HG02571 (cell line): ENCODE measurements at regions not wholly inside any gene's neighbourhood (a gene's known extent, or its start where the extent isn't known, plus 50 kb on each side); places are given as distances from the start of the nearest gene placed in this dataset.

Experiments used
- ATAC-seq: cut with Tn5 transposase; IDR thresholded peaks from one replicate; pipeline ENCODE4 v1.9.1; 2021; ENCODE audit warnings: mild to moderate bottlenecking, moderate library complexity; ENCODE audit not compliant: unreplicated experiment

DNA sequence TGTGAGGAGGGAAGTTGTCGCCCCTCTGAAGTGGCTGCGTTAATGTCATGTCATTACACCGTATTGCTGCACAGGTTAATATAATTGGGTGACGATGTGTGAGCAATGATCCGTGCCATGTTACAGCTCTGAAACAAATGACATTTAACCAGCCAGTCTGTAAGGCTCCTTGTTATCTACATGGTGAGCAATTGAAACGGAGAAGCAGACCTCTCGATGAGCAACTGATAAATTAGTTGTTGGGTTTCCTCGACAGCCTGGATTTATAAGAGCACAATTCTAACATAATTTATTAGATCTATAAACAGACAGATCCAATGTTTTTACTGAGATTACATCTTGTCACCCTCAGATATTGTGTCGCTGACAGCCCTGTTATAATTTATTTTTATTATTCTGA lies 49.9 kb upstream of the MAFB start:
- no peak for ATAC-seq

DNA sequence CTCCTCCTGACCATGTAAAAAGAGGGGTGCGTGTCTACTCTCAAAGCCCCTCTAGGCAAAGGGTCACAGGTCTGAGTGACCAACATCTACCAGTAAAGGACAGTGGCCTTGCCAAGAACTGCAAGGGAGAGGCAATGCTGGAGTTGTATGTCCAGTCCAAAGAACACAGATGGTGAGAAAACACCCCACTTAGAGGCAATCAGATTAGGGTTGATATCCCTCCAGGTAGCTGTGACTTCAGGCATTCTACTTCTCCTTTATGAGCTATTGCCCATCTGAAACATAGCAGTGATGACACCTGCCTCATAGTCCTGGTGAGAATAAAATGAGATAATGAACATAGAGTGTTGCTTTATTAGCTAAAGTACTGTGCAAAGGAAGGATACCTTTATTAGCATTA lies 50.8 kb upstream of the MAFB start:
- no peak for ATAC-seq

DNA sequence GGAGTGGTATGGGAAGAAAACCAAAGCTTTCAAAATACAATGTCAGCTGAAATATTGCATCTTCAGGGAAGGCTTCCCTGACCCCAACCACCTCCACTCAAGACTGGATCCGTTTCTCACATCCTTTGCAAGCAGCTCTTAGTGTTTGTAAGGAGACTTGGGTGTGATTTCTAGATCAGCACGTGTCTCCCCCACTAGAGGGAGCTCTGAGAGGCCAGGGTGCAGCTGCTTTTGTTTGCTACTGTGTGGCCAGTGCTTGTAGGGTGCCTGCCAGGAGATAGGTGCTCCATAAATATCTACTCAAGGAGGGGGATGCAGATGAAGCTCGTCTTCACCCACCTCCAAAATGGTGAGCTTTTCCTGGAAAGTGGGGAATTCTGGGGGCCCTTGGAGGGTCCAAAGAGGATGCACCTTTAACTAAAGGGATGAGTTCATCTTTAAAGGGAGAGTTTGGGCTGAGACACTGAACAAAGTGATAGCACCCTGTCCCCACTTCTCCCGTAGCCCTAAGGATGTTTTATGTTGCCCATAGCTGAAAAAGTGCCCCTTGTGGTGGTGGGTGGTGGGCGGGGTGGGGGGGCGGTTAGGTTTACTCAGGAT lies 52.6 kb upstream of the MAFB start:
- ATAC-seq: no peak

DNA sequence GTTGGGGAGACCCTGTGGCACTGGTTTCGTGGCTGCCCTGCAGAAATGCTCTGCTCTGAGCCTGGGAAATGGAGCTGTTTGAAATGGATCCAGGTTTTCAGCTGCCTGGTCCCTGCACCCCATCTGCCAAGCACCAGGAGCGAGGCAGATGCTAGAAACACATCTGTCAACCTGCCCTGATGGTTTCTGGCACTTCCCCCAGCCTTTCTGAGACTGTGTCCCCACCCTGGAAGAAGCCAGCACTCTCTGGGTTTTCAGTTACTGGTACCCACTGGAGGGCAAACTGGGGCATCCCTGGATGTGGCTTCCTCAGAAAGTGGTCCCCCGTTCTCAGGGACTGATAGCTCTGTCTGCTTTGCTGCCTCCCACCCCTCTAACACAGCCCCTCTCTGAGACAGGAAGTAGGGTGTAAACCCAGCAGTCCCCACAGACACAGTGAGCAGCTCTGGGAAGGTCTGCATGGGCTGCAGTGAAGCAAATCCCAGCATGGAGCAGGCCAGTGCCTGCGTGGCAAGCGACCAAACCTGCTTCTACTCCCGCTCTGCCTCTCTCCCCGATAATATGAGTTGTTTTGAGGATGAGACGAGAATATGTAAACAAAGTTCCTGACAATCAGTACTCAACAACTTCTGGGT lies 54.2 kb upstream of the MAFB start:
- ATAC-seq: no peak

DNA sequence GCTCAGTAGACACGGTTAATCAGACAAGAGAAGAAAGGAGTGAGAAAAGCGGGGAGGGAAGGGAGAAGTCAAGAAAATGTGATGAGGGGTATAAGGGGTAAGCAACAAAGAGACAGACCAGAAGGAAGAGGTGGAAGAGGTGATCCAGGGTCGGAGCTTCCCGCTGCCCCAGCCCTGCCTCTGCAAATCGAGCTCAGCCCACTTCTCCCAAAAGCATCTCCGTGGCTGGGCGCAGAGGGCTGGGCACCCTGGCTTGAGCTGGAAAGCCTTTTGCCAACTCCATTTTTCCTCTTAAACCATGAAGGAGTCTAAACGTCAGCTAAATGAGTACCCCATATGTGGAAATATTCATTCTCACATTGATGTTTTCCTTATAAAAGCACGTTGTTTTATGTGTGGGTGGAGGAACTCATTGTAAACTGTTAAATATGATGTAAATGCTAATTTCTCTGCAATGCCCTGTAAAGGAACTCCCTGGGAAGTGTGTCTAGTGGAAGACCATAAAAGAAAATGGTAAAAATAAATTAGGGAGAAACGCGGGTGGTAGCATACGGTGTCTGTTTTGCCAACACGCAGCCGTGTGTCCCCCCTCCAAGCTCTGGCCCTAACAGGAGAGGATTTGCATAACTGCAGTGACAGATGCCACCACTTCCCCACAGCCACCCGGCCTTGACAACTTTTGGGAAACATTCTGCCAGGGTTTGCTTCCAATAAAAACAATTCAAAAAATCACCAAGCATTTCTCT lies 55.2 kb upstream of the MAFB start:
- no peak for ATAC-seq

DNA sequence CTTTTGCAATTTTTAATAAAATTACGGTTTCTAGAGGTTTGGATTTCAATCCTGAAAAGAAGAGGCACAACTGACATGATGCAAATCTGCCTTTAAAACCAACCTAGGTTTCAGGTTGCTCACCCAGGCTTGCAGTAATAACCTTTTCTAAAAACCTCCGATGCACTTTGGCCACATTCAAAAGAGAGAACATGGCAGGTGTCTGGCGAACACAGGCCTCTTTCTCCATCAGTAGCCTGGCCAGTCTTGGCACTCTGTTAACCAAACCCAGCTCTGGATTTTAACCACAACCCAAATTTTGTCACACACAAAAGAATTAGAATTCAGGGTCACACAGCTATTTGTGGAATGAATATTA lies 55.8 kb upstream of the MAFB start:
- no peak for ATAC-seq

DNA sequence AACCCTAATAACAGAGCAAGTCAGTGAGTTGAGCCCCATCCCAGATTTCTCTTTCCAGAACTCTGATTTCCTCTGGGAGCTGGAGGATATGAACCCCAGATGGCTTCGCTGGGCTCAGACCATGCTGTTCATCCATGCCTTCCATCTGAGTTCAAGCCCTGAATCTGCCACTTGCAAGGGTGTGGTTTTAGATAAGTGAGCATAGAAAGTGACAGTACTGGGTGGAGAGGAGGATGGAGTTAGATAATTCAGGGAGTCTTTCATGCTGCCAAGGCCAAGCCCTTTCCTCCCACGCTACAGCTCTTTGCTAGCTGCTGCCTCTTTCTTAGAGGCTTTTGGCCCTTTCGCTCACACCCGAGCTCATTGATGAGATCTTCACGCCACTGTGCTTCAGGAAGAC lies 57.2 kb upstream of the MAFB start:
- ATAC-seq: no peak

DNA sequence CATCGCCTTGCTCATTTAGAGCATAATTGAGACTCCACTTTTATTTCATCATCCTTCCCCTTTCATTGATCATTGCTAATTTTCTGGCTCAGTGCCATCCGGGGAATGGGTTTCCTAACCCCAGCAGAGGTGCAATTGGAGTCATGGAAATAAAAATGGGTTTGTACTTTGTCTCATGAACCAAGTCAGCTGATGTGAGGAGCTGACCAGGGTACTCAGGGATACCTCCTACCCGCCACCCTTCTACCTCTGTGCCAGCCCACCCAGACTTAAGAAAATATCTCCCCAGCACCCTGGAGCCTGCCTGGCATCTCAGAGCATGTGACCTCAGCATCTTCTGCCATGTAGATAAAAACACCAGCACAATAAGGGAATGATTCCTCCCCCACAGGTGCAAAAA lies 59.1 kb upstream of the MAFB start:
- ATAC-seq: no peak

DNA sequence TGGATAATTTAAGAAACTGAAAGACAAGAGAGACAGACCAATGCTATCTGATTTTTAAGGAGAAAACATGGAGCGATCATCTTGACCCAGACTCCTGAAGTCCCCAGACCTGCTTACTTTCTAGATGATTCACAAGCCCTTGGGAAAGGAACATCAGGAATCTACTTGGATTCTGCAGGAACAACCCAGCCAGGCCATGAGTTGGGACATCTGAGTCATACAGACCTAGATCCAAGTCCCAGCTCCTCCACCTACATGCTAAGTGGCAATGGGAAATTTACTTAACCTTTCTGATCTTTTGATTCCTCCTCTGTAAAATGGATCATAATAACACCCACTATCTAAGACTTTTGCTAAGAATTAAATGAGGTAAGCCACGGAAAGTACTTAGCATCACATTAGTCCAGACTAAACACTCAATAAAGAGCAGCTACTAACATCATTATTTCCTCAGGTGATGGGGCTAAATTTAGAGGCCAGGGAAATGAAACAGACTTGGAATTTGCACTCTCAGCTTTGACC lies 61.0 kb upstream of the MAFB start:
- ATAC-seq: no peak

DNA sequence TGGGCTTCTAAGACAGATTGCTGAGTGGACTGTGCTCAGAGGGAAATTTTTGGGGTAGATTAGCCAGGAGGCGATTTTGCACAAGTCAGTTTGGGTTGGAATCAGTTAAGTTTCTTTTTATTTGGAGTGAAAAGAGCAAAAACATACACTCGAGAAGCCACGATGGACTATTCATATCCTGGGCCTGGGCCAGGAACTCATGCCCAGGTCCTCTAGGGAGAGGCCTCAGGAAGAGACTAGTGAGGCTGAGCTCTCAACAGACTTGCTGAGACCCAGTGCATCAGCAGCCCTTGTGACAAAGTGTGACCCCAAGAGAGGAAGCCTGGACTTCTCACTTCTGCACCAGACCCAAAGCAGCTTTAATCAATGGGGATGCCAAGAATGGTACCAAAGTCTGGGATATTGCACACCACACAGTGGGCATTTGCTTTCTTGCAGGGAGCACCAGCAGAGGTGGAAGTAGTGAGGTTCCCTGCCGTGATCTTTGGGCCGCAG lies 61.6 kb upstream of the MAFB start:
- ATAC-seq: no peak

DNA sequence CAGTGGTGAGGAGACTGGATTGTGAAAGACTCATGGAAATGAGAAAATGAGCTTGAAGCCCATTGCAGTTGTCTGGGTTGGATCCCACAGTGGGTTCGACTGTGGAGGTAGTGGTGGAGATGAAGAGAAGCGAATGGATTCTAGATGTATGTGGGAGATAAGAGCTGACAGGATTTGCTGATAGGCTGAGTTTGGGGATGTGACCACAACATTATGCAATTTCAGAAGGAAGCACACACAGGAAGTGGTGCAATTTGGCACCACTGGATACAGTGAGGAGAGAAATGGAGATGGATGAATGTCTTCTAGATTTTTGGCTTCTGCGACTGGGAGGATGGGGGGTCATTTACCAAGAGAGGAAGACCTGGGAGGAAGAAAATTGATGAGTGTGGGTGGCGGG lies 64.4 kb upstream of the MAFB start:
- no peak for ATAC-seq

DNA sequence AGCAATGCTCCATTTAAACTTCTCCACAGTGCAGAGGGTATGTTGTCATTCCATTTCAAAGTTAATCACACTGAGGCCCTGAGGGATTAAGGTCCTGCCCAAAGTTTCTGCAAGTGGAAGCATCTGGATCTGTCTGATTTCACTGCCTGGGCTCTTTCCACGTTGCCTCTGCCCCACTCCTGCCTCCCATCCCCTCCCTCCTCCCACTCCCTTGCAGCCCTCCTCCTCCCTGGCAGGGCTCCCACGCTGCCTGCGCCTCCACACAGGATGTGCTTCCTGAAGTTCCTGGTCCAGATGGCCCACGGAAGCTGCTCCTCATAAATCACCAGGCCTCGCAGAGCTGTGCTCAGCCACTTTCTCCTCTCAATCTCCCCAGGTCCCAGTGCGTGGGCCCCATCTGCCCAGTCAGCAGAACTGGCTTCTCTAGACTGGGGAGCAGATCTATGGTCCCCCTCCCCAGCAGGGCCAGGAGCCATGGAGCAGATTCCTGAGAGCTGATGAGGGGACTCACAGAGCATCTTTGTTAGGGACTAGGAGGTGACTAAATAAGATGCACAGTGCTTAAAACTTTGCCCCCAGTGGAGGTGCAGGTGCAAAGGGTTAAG lies 65.4 kb upstream of the MAFB start:
- ATAC-seq: no peak

DNA sequence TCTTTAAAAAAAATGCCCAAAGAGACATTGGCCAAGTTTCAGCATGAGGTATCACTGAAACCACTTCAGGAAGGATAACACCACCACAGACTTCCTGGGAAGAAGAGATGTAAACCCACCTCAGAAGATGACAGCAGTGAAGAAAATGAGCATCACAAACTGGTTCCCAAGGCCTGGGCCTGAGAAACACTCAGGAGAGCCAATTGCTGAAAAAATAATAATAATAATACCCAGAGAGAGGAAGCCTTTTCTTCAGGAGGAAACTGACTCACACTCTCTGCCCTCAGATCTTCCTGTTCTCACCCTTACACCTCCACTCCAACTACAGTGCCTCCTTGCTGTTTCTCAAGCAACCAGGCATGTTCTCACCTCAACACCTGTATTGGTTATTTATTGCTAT lies 68.1 kb upstream of the MAFB start:
- ATAC-seq: no peak

DNA sequence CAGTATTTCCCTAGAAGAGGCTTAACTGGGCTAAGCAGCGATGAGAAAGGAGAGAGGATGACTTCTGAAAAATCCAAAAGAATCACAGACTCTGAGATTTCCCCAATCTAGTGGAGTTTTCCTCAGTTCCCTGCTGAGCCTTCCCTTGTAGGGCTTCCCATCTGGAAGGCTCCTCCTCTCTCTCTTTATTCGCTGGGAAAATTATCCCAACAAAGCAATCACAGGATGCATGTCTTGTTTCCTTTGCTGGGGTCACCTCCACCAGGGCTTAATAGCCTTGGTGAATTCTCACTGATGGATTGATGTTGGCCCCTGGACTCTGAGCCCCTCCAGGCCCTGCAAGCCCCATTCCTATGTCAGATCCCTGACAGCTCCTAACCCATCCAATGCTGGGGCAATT lies 69.8 kb upstream of the MAFB start:
- ATAC-seq: no peak

DNA sequence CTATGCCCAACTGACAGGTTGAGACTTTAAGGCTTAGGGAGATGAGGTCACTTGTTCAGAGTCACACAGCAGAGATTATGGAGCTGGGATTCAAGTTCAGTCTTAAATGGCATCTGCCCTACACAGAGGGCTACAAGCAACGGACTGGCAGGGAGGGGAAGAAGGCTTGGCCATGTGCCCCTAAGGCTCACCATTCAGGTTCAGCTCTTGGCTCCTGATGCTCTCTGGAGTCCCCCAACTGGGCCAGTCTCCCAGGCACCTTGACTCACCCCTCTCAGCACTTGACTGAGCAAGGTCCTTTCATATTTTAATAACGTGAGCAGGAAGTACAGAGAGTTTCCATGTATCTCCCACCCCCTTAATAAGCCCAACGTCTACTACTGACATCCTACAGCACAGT lies 71.4 kb upstream of the MAFB start:
- ATAC-seq: no peak

DNA sequence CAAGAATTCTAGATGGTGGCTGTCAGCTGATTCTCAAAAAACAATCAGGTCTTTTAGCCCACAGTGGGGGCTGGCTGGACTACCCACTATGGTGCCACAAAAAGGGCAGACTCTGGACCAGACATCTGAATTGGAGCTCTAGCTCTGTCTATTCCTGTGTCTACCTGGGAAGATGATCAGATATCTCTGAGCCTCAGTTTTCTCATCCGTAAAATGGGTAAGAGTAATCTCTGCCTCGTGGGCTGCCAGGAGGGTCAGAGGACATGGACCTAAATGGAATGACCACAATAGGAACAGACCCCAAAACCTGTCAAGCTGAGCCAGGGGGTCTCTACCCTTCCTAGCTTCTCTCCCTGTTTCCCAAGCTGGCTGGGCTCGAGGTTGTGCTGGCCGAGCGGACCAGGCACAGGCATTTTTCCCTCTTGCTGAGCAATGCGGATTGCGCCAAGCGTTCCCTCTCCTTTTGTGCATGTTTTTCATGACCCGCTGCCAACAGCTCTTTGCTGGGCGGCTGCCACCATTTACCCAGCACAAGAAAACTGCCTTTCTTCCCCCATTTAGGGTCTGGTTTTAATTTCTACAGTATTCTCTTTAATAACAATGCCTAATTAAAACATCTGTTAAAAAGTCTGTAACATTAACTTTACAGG lies 74.7 kb upstream of the MAFB start:
- ATAC-seq: no peak

DNA sequence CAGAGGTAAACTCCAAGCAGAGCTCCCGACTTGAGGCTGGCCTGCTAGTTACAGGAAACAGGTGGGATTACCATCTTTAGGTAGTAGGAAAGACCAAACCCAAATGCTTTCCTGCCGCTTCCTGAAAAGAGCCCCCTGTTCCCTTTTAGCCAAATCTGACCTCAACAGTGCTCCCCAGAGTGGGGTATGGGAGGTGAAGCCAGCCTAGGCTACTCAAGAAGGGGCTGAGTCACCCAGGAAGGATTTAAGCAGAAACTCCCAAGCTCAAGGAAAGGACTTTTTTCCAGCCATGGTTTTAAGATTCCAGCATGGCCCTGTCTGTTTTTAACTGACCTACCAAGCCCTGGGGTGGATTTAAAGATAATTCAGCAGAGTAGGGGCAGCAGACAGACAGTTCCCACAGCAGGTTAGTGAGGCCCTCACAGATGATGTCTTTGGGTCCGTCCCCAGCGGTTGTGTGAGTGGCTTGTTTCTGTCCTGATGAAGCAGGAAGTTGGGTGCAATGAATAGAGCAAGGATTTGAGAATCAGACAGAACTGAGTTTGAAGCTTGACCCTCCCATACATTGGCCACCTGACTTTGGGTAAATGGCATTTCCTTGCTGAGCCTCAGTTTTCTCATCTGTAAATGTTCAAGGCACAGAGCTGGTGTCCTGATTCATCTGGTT lies 76.9 kb upstream of the MAFB start:
- no peak for ATAC-seq

DNA sequence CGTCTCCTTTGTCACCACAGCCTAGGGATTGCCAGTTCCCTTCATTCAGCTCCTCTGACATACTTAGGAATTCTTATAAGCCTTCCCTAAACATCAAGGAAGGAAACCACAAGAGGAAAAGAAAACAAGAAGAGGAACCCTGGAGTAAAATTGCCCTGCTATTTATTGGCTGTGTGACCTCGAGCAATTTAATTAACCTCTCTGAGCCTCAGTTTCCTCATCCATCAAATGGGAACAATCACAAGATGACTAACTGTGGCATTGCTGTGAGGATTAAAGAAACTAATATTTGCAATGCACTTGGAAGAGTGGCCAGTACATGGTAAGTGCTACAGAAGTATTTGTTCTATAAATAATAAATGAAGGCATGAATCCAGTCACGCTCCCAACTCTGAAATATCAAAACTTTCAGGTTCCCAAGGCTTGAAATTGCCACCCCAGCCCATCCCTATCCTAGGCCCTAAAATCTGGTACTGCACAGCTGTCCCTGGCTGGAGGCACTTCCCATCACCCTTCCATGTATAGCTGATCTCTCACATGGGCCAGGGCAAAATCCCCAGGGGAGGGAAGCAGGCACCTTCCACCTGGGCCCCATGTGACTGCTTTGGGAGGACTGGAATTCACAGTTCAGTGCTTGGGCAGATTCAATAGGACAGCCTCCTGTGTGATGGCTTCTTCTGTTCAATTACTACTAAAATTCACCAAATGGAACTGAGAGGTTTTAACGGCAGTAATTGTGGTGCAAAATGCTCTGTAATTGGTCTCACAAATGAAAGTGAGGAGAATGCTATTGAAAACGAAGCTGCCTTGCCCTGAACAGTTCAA lies 78.0 kb upstream of the MAFB start:
- ATAC-seq: no peak

DNA sequence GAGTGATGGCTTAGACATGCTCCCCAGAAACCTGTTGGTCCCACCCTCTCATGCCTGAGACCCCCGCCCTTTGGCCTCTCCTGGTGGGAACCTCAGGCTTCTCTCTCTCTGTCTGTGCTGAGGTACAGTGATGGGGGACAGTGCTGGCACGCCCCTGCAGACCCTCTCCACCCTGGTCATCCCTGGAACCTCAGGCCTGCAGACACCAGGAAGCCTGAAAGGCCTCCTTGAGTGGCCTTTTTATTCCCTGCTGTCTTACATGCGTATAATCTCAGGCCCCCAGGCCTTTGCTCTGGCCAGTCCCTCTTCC lies 78.5 kb upstream of the MAFB start:
- no peak for ATAC-seq

DNA sequence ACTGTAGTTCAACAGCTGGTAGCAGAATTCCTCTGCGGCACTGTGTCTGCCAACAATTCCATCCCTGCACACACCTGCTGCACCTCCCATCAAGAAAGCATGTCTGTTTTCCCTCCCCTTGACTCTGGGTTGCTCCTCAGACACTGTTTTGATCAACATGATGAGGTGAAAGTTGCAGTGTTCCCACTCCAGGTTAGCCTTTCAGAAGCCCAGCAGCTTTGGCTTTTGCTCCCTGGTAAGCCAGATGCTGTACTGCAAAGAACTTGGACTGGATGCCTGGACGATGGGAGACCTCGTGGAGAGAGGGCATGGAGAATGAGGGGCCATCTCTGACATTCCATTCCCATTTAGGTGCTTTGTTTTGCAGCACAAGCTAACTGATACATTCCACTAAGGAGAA lies 79.1 kb upstream of the MAFB start:
- no peak for ATAC-seq
